WTC11 (cell line): ENCODE measurements at regions not wholly inside any gene's neighbourhood (a gene's known extent, or its start where the extent isn't known, plus 50 kb on each side); places are given as distances from the start of the nearest gene placed in this dataset.

Source experiments
- ATAC-seq: fragments of 200-7000 bp; cut with Tn5 transposase; 2 replicates; pipeline ENCODE4 v1.10.0; 2021; ENCODE audit warnings: mild to moderate bottlenecking, moderate library complexity
- CTCF ChIA-PET: fragments of 300-600 bp; sonication (Branson Sonifier 250); formaldehyde crosslinking; loops from one replicate; lab custom pipeline; 2021; ENCODE audit warnings: antibody characterized with exemption; lab: Charles Lee
- POLR2A ChIA-PET: fragments of 350-600 bp; sonication (Branson Sonifier 250); formaldehyde crosslinking; loops from one replicate; lab custom pipeline; 2021; ENCODE audit warnings: antibody characterized with exemption; lab: Charles Lee
- DNase-seq: peaks from one replicate; pipeline ENCODE4 v3.0.0; 2021; ENCODE audit warnings: low spot score
- H3K27ac Mint-ChIP-seq: 2 replicates; pipeline ENCODE4 v1.8.0; 2021; ENCODE audit warnings: mixed read lengths
- H3K27me3 Mint-ChIP-seq: 2 replicates; pipeline ENCODE4 v1.8.0; 2021; ENCODE audit warnings: low read depth, mild to moderate bottlenecking, moderate library complexity, mixed read lengths
- H3K36me3 Mint-ChIP-seq: 2 replicates; pipeline ENCODE4 v1.8.0; 2021; ENCODE audit warnings: mixed read lengths
- H3K4me1 Mint-ChIP-seq: 2 replicates; pipeline ENCODE4 v1.8.0; 2022; ENCODE audit warnings: mixed read lengths
- H3K4me3 Mint-ChIP-seq: 2 replicates; pipeline ENCODE4 v1.8.0; 2021; ENCODE audit warnings: mild to moderate bottlenecking, moderate library complexity, mixed read lengths
- H3K9me3 Mint-ChIP-seq: 2 replicates; pipeline ENCODE4 v1.8.0; 2021; ENCODE audit warnings: mixed read lengths
- FOXP1 ChIP-seq: sonication (generic); formaldehyde crosslinking; IDR thresholded peaks from 2 replicates; pipeline ENCODE4 v1.8.0; 2022; ENCODE audit warnings: missing genetic modification reagents, mild to moderate bottlenecking, moderate library complexity, borderline replicate concordance
- JAZF1 ChIP-seq: fragments of 250-450 bp; sonication (Bioruptor Pico); IDR thresholded peaks from 2 replicates; pipeline ENCODE4 v1.9.0; 2021; ENCODE audit warnings: moderate library complexity, mild to moderate bottlenecking, inconsistent platforms
- PRDM15 ChIP-seq: sonication (generic); formaldehyde crosslinking; IDR thresholded peaks from 2 replicates; pipeline ENCODE4 v1.8.0; 2022; ENCODE audit warnings: missing genetic modification reagents
- ZNF232 ChIP-seq: sonication (generic); formaldehyde crosslinking; IDR thresholded peaks from 2 replicates; pipeline ENCODE4 v1.8.0; 2022; ENCODE audit warnings: mild to moderate bottlenecking, missing genetic modification reagents
- ZNF416 ChIP-seq: fragments of 250-450 bp; sonication (Bioruptor Pico); IDR thresholded peaks from 2 replicates; pipeline ENCODE4 v1.9.0; 2021; ENCODE audit warnings: mild to moderate bottlenecking, inconsistent platforms
- ZNF423 ChIP-seq: fragments of 250-450 bp; sonication (Bioruptor Pico); IDR thresholded peaks from 2 replicates; pipeline ENCODE4 v2.1.2; 2022; ENCODE audit warnings: mild to moderate bottlenecking, moderate library complexity
- ZNF671 ChIP-seq: fragments of 250-450 bp; sonication (Bioruptor Pico); IDR thresholded peaks from 2 replicates; pipeline ENCODE4 v1.8.0; 2021; ENCODE audit warnings: mild to moderate bottlenecking
- TF ChIP-seq, protein P1 (sequence below): sonication (generic); formaldehyde crosslinking; IDR thresholded peaks from 2 replicates; pipeline ENCODE4 v1.8.0; 2022; ENCODE audit warnings: mild to moderate bottlenecking, missing genetic modification reagents
- TF ChIP-seq, protein P2 (sequence below): fragments of 250-450 bp; sonication (Bioruptor Pico); IDR thresholded peaks from 2 replicates; pipeline ENCODE4 v1.8.0; 2021; ENCODE audit warnings: mild to moderate bottlenecking

GRCh38 chr22:48673806-48674500 is 1153.7 kb downstream of the BRD1 start:
- ChIA-PET CTCF (no interaction called here), POLR2A (no interaction called here)
- peaks cover 20% of the 10 kb centered on the region for H3K36me3 Mint-ChIP-seq
- ATAC-seq (no peak), DNase-seq (no peak)
- H3K27ac Mint-ChIP-seq, result no peak overlapping the region
- H3K4me3 Mint-ChIP-seq, result no peak overlapping the region
- H3K27me3 Mint-ChIP-seq, result no peaks in the 10 kb centered on the region; the same call in 1 of the 2 replicates
- peaks cover 18% of the 10 kb centered on the region for H3K9me3 Mint-ChIP-seq
- 0 out of 2 replicates have a peak, but pooled peaks cover 4% of the 10 kb centered on the region for H3K4me1 Mint-ChIP-seq
- no peak for TF ChIP-seq ZNF671 (CRISPR knock-in tag)
- no peak for TF ChIP-seq JAZF1 (CRISPR knock-in tag)

DNA sequence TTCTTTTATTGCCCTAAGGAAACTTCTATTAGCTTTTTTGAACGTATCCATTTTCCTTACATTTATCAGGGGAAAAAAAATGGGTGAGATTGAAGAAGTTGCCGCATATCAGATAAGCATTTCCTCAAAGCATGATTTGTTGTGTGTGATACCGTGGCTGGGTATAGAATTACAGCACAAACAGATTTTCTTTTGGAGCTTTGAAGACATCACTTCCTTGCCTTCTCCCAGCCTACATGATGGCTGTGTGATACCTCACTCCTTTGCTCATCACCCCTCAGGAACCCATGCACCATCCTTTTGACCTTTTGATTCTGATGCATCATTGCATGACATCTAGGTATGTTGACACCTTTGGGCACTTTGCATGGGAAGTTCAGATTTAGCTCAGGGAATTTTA is 1155.3 kb downstream of the BRD1 start:
- ATAC-seq (no peak), DNase-seq (no peak)
- ChIA-PET POLR2A (no interaction called here), CTCF (no interaction called here)
- Mint-ChIP-seq H3K9me3 (peaks cover 18% of the 10 kb centered on the region), H3K27ac (no peak overlapping the region), H3K27me3 (no peaks in the 10 kb centered on the region; the same call in 1 of the 2 replicates), H3K36me3 (peaks cover 20% of the 10 kb centered on the region), H3K4me3 (no peak overlapping the region), H3K4me1 (no peaks in the 10 kb centered on the region)
- no peak for TF ChIP-seq ZNF423 (CRISPR knock-in tag)
- TF ChIP-seq, protein P1, sequence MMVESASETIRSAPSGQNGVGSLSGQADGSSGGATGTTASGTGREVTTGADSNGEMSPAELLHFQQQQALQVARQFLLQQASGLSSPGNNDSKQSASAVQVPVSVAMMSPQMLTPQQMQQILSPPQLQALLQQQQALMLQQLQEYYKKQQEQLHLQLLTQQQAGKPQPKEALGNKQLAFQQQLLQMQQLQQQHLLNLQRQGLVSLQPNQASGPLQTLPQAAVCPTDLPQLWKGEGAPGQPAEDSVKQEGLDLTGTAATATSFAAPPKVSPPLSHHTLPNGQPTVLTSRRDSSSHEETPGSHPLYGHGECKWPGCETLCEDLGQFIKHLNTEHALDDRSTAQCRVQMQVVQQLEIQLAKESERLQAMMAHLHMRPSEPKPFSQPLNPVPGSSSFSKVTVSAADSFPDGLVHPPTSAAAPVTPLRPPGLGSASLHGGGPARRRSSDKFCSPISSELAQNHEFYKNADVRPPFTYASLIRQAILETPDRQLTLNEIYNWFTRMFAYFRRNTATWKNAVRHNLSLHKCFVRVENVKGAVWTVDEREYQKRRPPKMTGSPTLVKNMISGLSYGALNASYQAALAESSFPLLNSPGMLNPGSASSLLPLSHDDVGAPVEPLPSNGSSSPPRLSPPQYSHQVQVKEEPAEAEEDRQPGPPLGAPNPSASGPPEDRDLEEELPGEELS (CRISPR knock-in tag), result no peak

DNA sequence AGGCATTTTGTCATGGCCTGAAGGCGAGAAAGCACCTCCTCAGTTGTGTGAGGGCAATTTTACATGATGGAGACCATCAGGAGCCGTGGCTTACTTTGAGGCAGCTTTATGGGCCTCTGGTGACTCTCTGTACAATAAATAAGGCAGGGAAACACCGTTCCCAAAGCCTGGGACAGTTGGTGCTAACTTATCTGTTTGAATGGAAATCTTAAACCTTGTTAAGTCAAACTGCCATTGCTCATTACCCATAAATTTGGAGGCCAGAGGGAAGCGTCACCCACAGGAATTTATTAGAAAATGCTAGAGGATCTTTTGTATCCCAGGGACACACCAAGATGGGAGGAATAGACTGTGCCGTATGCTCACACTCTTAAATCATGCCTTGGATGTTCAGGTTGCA is 1156.9 kb downstream of the BRD1 start:
- Mint-ChIP-seq H3K9me3 (peaks cover 18% of the 10 kb centered on the region), H3K4me3 (no peak overlapping the region), H3K27me3 (no peaks in the 10 kb centered on the region; the same call in 1 of the 2 replicates), H3K27ac (no peak overlapping the region), H3K36me3 (peaks cover 20% of the 10 kb centered on the region), H3K4me1 (no peaks in the 10 kb centered on the region)
- TF ChIP-seq ZNF416 (CRISPR knock-in tag) (no peak), PRDM15 (CRISPR knock-in tag) (no peak), FOXP1 (CRISPR knock-in tag) (no peak), ZNF232 (no peak)
- TF ChIP-seq, protein P1 (CRISPR knock-in tag), result no peak
- TF ChIP-seq, protein P2, sequence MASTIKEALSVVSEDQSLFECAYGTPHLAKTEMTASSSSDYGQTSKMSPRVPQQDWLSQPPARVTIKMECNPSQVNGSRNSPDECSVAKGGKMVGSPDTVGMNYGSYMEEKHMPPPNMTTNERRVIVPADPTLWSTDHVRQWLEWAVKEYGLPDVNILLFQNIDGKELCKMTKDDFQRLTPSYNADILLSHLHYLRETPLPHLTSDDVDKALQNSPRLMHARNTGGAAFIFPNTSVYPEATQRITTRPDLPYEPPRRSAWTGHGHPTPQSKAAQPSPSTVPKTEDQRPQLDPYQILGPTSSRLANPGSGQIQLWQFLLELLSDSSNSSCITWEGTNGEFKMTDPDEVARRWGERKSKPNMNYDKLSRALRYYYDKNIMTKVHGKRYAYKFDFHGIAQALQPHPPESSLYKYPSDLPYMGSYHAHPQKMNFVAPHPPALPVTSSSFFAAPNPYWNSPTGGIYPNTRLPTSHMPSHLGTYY (CRISPR knock-in tag), result no peak
- ChIA-PET POLR2A (no interaction called here), CTCF (no interaction called here)
- DNase-seq, result no peak
- no peak for ATAC-seq
